ENCODE measurements at regions not wholly inside any gene's neighbourhood (a gene's known extent, or its start where the extent isn't known, plus 50 kb on each side); places are given as distances from the start of the nearest gene placed in this dataset.
A peak's percentile ranks its signal among the peaks of the same experiment; 100 is the strongest.

DNA sequence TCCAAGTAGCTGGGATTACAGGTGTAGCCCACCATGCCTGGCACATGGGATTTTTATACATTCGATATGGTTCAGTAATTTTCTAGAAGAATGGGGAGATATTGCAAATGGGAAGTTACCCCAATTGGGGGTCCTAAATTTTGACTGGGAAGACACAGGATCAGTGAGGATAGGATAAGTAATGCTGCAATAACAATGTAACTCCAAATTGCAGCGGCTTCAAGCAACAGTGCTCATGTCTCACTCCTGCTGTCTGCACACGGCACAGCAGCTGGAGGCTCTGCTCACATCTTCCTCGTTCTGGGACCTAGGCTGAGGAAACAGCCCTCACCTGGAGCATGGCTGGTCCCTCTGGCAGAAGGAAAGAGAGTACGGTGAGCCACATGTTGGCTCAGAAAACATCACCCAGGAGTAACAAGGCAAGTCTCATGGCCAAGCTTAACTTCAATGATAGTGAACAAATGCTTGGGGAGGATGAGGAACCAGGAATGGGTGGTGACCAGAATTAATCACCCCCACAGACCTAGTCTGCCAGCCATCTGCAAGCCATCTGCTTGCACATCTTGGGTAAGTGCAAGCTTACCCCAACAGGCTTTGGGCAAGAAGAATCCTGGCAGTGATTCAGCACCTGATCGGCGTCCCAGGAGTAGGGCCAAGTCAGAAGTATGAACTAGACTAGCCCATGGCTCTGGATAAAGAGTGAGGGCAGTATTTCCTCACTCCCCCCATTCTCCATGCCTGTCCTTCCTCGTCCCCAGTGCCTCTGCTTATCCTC lies 229.2 kb downstream of the COPRS start:
- Histone ChIP-seq H4K91ac (replicated peaks; ENCODE audit: insufficient read length, low read length) (no peak overlapping the region), H3K4me2 (ENCODE audit: insufficient read depth in 1 of 2, low read depth in 2 of 2, low read length in 2 of 2) (no peak overlapping the region), H2BK12ac (ENCODE audit: low read depth, low read length) (peak overlapping the region; percentile 21; the same call in 1 of the 2 replicates), H2BK15ac (ENCODE audit: low read length) (no peak overlapping the region), H3K4ac (replicated peaks; ENCODE audit: insufficient read length, low read depth, low read length) (no peak overlapping the region), H2AFZ (ENCODE audit: low read length) (no peak overlapping the region), H3K36me3 (ENCODE audit: control insufficient read depth in 2 of 4, insufficient read depth in 4 of 4, low read length in 3 of 4) (no peaks in the 10 kb centered on the region), H3K23ac (ENCODE audit: insufficient read length) (no peak overlapping the region), H3K4me3 (ENCODE audit: extremely low read depth in 1 of 4, insufficient read depth in 2 of 4, low read depth in 3 of 4, low read length in 4 of 4) (no peak overlapping the region), H3K14ac (ENCODE audit: insufficient read length) (no peak overlapping the region), H2BK120ac (replicated peaks; ENCODE audit: low read depth, low read length) (no peak overlapping the region), H3K56ac (replicated peaks; ENCODE audit: insufficient read length, low read depth, low read length) (no peak overlapping the region), H2BK20ac (ENCODE audit: low read length) (no peak overlapping the region), H3K23me2 (ENCODE audit: low read depth, low read length) (no peaks in the 10 kb centered on the region; the same call in 1 of the 2 replicates), H3K9ac (replicated peaks in 1 of 4; ENCODE audit: extremely low read depth in 1 of 4, low read depth in 3 of 4, low read length in 3 of 4) (no peak overlapping the region), H3K79me1 (ENCODE audit: low read depth, low read length) (no peaks in the 10 kb centered on the region), H2AK5ac (ENCODE audit: low read depth, low read length) (no peak overlapping the region), H3K79me2 (ENCODE audit: control insufficient read depth in 1 of 2, insufficient read depth in 2 of 2, low read length in 2 of 2) (no peaks in the 10 kb centered on the region), H4K8ac (ENCODE audit: extremely low read depth, insufficient read depth, low read length) (no peak overlapping the region), H2BK5ac (ENCODE audit: low read depth, low read length) (no peak overlapping the region), H4K5ac (ENCODE audit: insufficient read length, low read depth, low read length) (no peak overlapping the region), H3K27me3 (replicated peaks in 1 of 4; ENCODE audit: control insufficient read depth in 3 of 4, extremely low read depth in 1 of 4, insufficient read depth in 3 of 4, low read length in 3 of 4) (0 out of 7 replicates have a peak, but pooled peaks cover 0 to 2% (median 0%) of the 10 kb centered on the region in 4 experiments), H3K18ac (ENCODE audit: extremely low read depth, low read length) (no peak overlapping the region), H3K9me3 (ENCODE audit: insufficient read depth in 2 of 2, low read depth in 1 of 2, low read length in 1 of 2) (peaks cover 4 to 5% of the 10 kb centered on the region in 2 experiments; a peak in 1 of 4 replicates), H3K27ac (ENCODE audit: low read depth, low read length) (no peak overlapping the region), H3K4me1 (replicated peaks in 1 of 4; ENCODE audit: control insufficient read depth in 3 of 4, insufficient read depth in 4 of 4, low read length in 3 of 4) (no peaks in the 10 kb centered on the region), H4K20me1 (replicated peaks in 1 of 2; ENCODE audit: control insufficient read depth in 1 of 2, insufficient read depth in 2 of 2, low read length in 2 of 2) (no peaks in the 10 kb centered on the region)
- no peak for FAIRE-seq
- no peak for DNase-seq (ENCODE audit: low read depth in 1 of 2, low spot score in 2 of 2)
- CTCF ChIA-PET (ENCODE audit: partially characterized antibody): interaction anchor here (0.9 kb wide), 1 partner anchor 20 kb away, joined by 4 read pairs; no protein-coding TSS in a partner anchor
- POLR2A ChIA-PET (ENCODE audit: partially characterized antibody): no interaction called here
- WGBS, 2 experiments (ENCODE audit: extremely low coverage in 1 of 2, insufficient coverage in 1 of 2, insufficient read length in 1 of 2, insufficient replicate concordance in 2 of 2, low coverage in 1 of 2, low lambda C conversion rate in 2 of 2, missing lambda C conversion rate in 1 of 2): 85% methylated on average over 8 of the region's 8 CpGs; no CpG with 5 or more reads in 1 of the 2 experiments
- TF ChIP-seq KDM5A (IDR thresholded peaks at IDR 0.05; ENCODE audit: low read length): no peak

All from H1 (cell line).